Activated naive CD8-positive, alpha-beta T cell (primary cell): ENCODE measurements at regions not wholly inside any gene's neighbourhood (a gene's known extent, or its start where the extent isn't known, plus 50 kb on each side); places are given as distances from the start of the nearest gene placed in this dataset.

Experiments used
- H3K27ac Mint-ChIP-seq: one replicate; pipeline ENCODE4 v1.8.0; 2021; ENCODE audit warnings: mixed read lengths
- H3K27me3 Mint-ChIP-seq: one replicate; pipeline ENCODE4 v1.8.0; 2021; ENCODE audit warnings: mixed read lengths
- H3K36me3 Mint-ChIP-seq: one replicate; pipeline ENCODE4 v1.8.0; 2021; ENCODE audit warnings: mixed read lengths
- H3K4me1 Mint-ChIP-seq: one replicate; pipeline ENCODE4 v1.8.0; 2021; ENCODE audit warnings: low read depth, mixed read lengths
- H3K4me3 Mint-ChIP-seq: one replicate; pipeline ENCODE4 v1.8.0; 2021; ENCODE audit warnings: mild to moderate bottlenecking, mixed read lengths
- H3K9me3 Mint-ChIP-seq: one replicate; pipeline ENCODE4 v1.8.0; 2021; ENCODE audit warnings: low read depth, mixed read lengths

GRCh38 chr11:122367809-122368231 is 251.8 kb upstream of the BLID start:
- H3K36me3 Mint-ChIP-seq = no peaks in the 10 kb centered on the region
- no peak overlapping the region for H3K4me3 Mint-ChIP-seq
- no peaks in the 10 kb centered on the region for H3K9me3 Mint-ChIP-seq
- no peak overlapping the region for H3K27ac Mint-ChIP-seq
- peaks cover 7% of the 10 kb centered on the region for H3K27me3 Mint-ChIP-seq
- H3K4me1 Mint-ChIP-seq = no peaks in the 10 kb centered on the region

- Mint-ChIP-seq H3K9me3 (no peaks in the 10 kb centered on the region), H3K4me1 (no peaks in the 10 kb centered on the region), H3K36me3 (no peaks in the 10 kb centered on the region), H3K4me3 (no peak overlapping the region), H3K27ac (no peak overlapping the region), H3K27me3 (peaks cover 7% of the 10 kb centered on the region)
These were observed 249.8 kb upstream of the BLID start for GRCh38 chr11:122365610-122366360.

- no peaks in the 10 kb centered on the region for H3K9me3 Mint-ChIP-seq
- no peaks in the 10 kb centered on the region for H3K4me1 Mint-ChIP-seq
- H3K27me3 Mint-ChIP-seq = peaks cover 7% of the 10 kb centered on the region
- no peak overlapping the region for H3K4me3 Mint-ChIP-seq
- H3K36me3 Mint-ChIP-seq = no peaks in the 10 kb centered on the region
- no peak overlapping the region for H3K27ac Mint-ChIP-seq
These were observed 247.3 kb upstream of the BLID start for GRCh38 chr11:122363296-122363695.

GRCh38 chr11:122362381-122362780 is 246.4 kb upstream of the BLID start:
- Mint-ChIP-seq H3K9me3 (no peaks in the 10 kb centered on the region), H3K36me3 (no peaks in the 10 kb centered on the region), H3K4me1 (no peaks in the 10 kb centered on the region), H3K4me3 (no peak overlapping the region), H3K27me3 (peaks cover 5% of the 10 kb centered on the region), H3K27ac (no peak overlapping the region)

GRCh38 chr11:122360875-122361274 is 244.9 kb upstream of the BLID start:
- Mint-ChIP-seq H3K4me3 (no peak overlapping the region), H3K4me1 (no peaks in the 10 kb centered on the region)

GRCh38 chr11:122359081-122359571 is 243.1 kb upstream of the BLID start:
- peaks cover 3% of the 10 kb centered on the region for H3K27me3 Mint-ChIP-seq
- no peak overlapping the region for H3K4me3 Mint-ChIP-seq
- no peaks in the 10 kb centered on the region for H3K4me1 Mint-ChIP-seq
- no peaks in the 10 kb centered on the region for H3K36me3 Mint-ChIP-seq
- H3K27ac Mint-ChIP-seq = no peak overlapping the region
- peaks cover 4% of the 10 kb centered on the region for H3K9me3 Mint-ChIP-seq

More at GRCh38 chr11:122360875-122361274, 244.9 kb upstream of the BLID start:
- H3K27ac Mint-ChIP-seq = no peak overlapping the region
- H3K36me3 Mint-ChIP-seq = no peaks in the 10 kb centered on the region
- H3K27me3 Mint-ChIP-seq = peaks cover 5% of the 10 kb centered on the region
- H3K9me3 Mint-ChIP-seq = no peaks in the 10 kb centered on the region

- Mint-ChIP-seq H3K27ac (no peak overlapping the region), H3K9me3 (peaks cover 4% of the 10 kb centered on the region), H3K4me1 (no peaks in the 10 kb centered on the region), H3K36me3 (no peaks in the 10 kb centered on the region), H3K4me3 (no peak overlapping the region), H3K27me3 (no peaks in the 10 kb centered on the region)
These were observed 242.3 kb upstream of the BLID start for GRCh38 chr11:122358292-122358691.

GRCh38 chr11:122355968-122356367 is 240.0 kb upstream of the BLID start:
- Mint-ChIP-seq H3K4me1 (no peaks in the 10 kb centered on the region), H3K27me3 (no peaks in the 10 kb centered on the region), H3K4me3 (no peak overlapping the region), H3K27ac (no peak overlapping the region), H3K9me3 (peaks cover 4% of the 10 kb centered on the region), H3K36me3 (no peaks in the 10 kb centered on the region)

- no peak overlapping the region for H3K27ac Mint-ChIP-seq
- peaks cover 4% of the 10 kb centered on the region for H3K9me3 Mint-ChIP-seq
- H3K27me3 Mint-ChIP-seq = peaks cover 3% of the 10 kb centered on the region
- no peaks in the 10 kb centered on the region for H3K4me1 Mint-ChIP-seq
- H3K36me3 Mint-ChIP-seq = no peaks in the 10 kb centered on the region
- H3K4me3 Mint-ChIP-seq = no peak overlapping the region
These were observed 238.1 kb upstream of the BLID start for GRCh38 chr11:122354025-122354697.

GRCh38 chr11:122353561-122353960 is 237.5 kb upstream of the BLID start:
- H3K36me3 Mint-ChIP-seq = no peaks in the 10 kb centered on the region
- no peaks in the 10 kb centered on the region for H3K4me1 Mint-ChIP-seq
- H3K9me3 Mint-ChIP-seq = peaks cover 4% of the 10 kb centered on the region
- no peak overlapping the region for H3K4me3 Mint-ChIP-seq
- H3K27ac Mint-ChIP-seq = no peak overlapping the region
- peaks cover 3% of the 10 kb centered on the region for H3K27me3 Mint-ChIP-seq

- peaks cover 8% of the 10 kb centered on the region for H3K27me3 Mint-ChIP-seq
- no peak overlapping the region for H3K4me3 Mint-ChIP-seq
- H3K4me1 Mint-ChIP-seq = no peaks in the 10 kb centered on the region
- H3K27ac Mint-ChIP-seq = no peak overlapping the region
- H3K9me3 Mint-ChIP-seq = no peaks in the 10 kb centered on the region
- H3K36me3 Mint-ChIP-seq = no peaks in the 10 kb centered on the region
These were observed 232.8 kb upstream of the BLID start for GRCh38 chr11:122348659-122349409.

GRCh38 chr11:122346006-122346405 is 230.0 kb upstream of the BLID start:
- Mint-ChIP-seq H3K4me1 (no peaks in the 10 kb centered on the region), H3K27me3 (peaks cover 8% of the 10 kb centered on the region), H3K4me3 (no peak overlapping the region), H3K36me3 (no peaks in the 10 kb centered on the region), H3K27ac (no peak overlapping the region), H3K9me3 (no peaks in the 10 kb centered on the region)

- Mint-ChIP-seq H3K4me3 (no peak overlapping the region), H3K9me3 (no peaks in the 10 kb centered on the region), H3K4me1 (no peaks in the 10 kb centered on the region), H3K36me3 (no peaks in the 10 kb centered on the region), H3K27ac (no peak overlapping the region), H3K27me3 (peaks cover 7% of the 10 kb centered on the region)
These were observed 229.6 kb upstream of the BLID start for GRCh38 chr11:122345586-122345985.

GRCh38 chr11:122344215-122344614 is 228.2 kb upstream of the BLID start:
- Mint-ChIP-seq H3K4me3 (no peak overlapping the region), H3K4me1 (no peaks in the 10 kb centered on the region), H3K36me3 (no peaks in the 10 kb centered on the region), H3K27ac (no peak overlapping the region), H3K27me3 (peaks cover 6% of the 10 kb centered on the region), H3K9me3 (no peaks in the 10 kb centered on the region)

GRCh38 chr11:122343210-122343609 is 227.2 kb upstream of the BLID start:
- Mint-ChIP-seq H3K36me3 (no peaks in the 10 kb centered on the region), H3K9me3 (no peaks in the 10 kb centered on the region), H3K27me3 (peaks cover 4% of the 10 kb centered on the region), H3K27ac (no peak overlapping the region), H3K4me3 (no peak overlapping the region), H3K4me1 (no peaks in the 10 kb centered on the region)
